HepG2 (cell line): ENCODE measurements at regions not wholly inside any gene's neighbourhood (a gene's known extent, or its start where the extent isn't known, plus 50 kb on each side); places are given as distances from the start of the nearest gene placed in this dataset.
A peak's percentile ranks its signal among the peaks of the same experiment; 100 is the strongest.

Experiments
- AHR ChIP-seq: IDR thresholded peaks from 2 replicates; pipeline ENCODE4 v1.6.1; 2018; ENCODE audit warnings: missing genetic modification reagents, missing compliant biosample characterization
- ELF3 ChIP-seq: IDR thresholded peaks from 2 replicates; pipeline ENCODE4 v1.6.1; 2016; ENCODE audit warnings: missing genetic modification reagents, missing compliant biosample characterization
- HDAC6 ChIP-seq: fragments of 200-600 bp; sonication (generic); IDR thresholded peaks from 2 replicates; pipeline ENCODE4 v1.7.0; 2017; ENCODE audit warnings: mild to moderate bottlenecking, antibody characterized with exemption, low read length, low read depth
- HOXA9 ChIP-seq: sonication (generic); formaldehyde crosslinking; IDR thresholded peaks from 2 replicates; pipeline ENCODE4 v1.8.1; 2022; ENCODE audit warnings: missing genetic modification reagents, mild to moderate bottlenecking, moderate library complexity, borderline replicate concordance
- KLF16 ChIP-seq, 2 experiments: sonication (generic) in 1 of 2; formaldehyde crosslinking in 1 of 2; IDR thresholded peaks; 2 replicates each; pipeline versions ENCODE4 v1.6.1 to v1.8.0; 2016 to 2023; ENCODE audit warnings: missing genetic modification reagents in 2 of 2, missing compliant biosample characterization in 1 of 2
- NFYC ChIP-seq: IDR thresholded peaks from 2 replicates; pipeline ENCODE4 v1.6.1; 2016; ENCODE audit warnings: missing genetic modification reagents, missing compliant biosample characterization
- RAD51 ChIP-seq: fragments of 450-650 bp; IDR thresholded peaks from 2 replicates; pipeline ENCODE4 v1.6.1; 2016; ENCODE audit warnings: borderline replicate concordance
- SIN3A ChIP-seq: IDR thresholded peaks from 2 replicates; pipeline ENCODE4 v1.6.1; 2011; ENCODE audit warnings: low read depth, mild to moderate bottlenecking, control low read depth, low read length, borderline replicate concordance
- SRY ChIP-seq: sonication (generic); formaldehyde crosslinking; IDR thresholded peaks from 2 replicates; pipeline ENCODE4 v1.8.0; 2022; ENCODE audit warnings: mild to moderate bottlenecking, missing genetic modification reagents
- TFDP1 ChIP-seq: IDR thresholded peaks from 2 replicates; pipeline ENCODE4 v1.6.1; 2016; ENCODE audit warnings: missing compliant biosample characterization, missing genetic modification reagents, borderline replicate concordance
- TOE1 ChIP-seq: sonication (generic); formaldehyde crosslinking; IDR thresholded peaks from 2 replicates; pipeline ENCODE4 v1.4.0; 2020; ENCODE audit warnings: mild to moderate bottlenecking, missing genetic modification reagents
- YEATS2 ChIP-seq: sonication (generic); formaldehyde crosslinking; IDR thresholded peaks from 2 replicates; pipeline ENCODE4 v1.4.0; 2020; ENCODE audit warnings: missing genetic modification reagents, borderline replicate concordance
- ZNF383 ChIP-seq: sonication (generic); formaldehyde crosslinking; IDR thresholded peaks from 2 replicates; pipeline ENCODE4 v1.4.0; 2020; ENCODE audit warnings: missing genetic modification reagents, mild to moderate bottlenecking, borderline replicate concordance
- ZNF558 ChIP-seq: sonication (generic); formaldehyde crosslinking; IDR thresholded peaks from 2 replicates; pipeline ENCODE4 v1.9.0; 2022; ENCODE audit warnings: mild to moderate bottlenecking, missing genetic modification reagents, borderline replicate concordance
- ZNF740 ChIP-seq: sonication (generic); formaldehyde crosslinking; IDR thresholded peaks from 2 replicates; pipeline ENCODE4 v1.4.0; 2020; ENCODE audit warnings: missing genetic modification reagents
- ZNF780A ChIP-seq: sonication (generic); formaldehyde crosslinking; IDR thresholded peaks from 2 replicates; pipeline ENCODE4 v1.8.0; 2022; ENCODE audit warnings: mild to moderate bottlenecking, missing genetic modification reagents, moderate library complexity
- ZZZ3 ChIP-seq: sonication (generic); formaldehyde crosslinking; IDR thresholded peaks from 2 replicates; pipeline ENCODE4 v1.4.0; 2020; ENCODE audit warnings: missing genetic modification reagents, mild to moderate bottlenecking, borderline replicate concordance
- TF ChIP-seq, protein P1 (sequence below): sonication (generic); formaldehyde crosslinking; IDR thresholded peaks from 2 replicates; pipeline ENCODE4 v1.5.0; 2020; ENCODE audit warnings: mild to moderate bottlenecking, missing genetic modification reagents
- TF ChIP-seq, protein P2 (sequence below): sonication (generic); formaldehyde crosslinking; IDR thresholded peaks from 2 replicates; pipeline ENCODE4 v1.4.0; 2020; ENCODE audit warnings: missing genetic modification reagents
- TF ChIP-seq, protein P3 (sequence below): sonication (generic); formaldehyde crosslinking; IDR thresholded peaks from 2 replicates; pipeline ENCODE4 v1.5.0; 2020; ENCODE audit warnings: missing genetic modification reagents, mild to moderate bottlenecking, borderline replicate concordance
- TF ChIP-seq, protein P4 (sequence below): sonication (generic); formaldehyde crosslinking; IDR thresholded peaks from 2 replicates; pipeline ENCODE4 v1.5.1; 2020; ENCODE audit warnings: missing genetic modification reagents, mild to moderate bottlenecking, borderline replicate concordance

DNA sequence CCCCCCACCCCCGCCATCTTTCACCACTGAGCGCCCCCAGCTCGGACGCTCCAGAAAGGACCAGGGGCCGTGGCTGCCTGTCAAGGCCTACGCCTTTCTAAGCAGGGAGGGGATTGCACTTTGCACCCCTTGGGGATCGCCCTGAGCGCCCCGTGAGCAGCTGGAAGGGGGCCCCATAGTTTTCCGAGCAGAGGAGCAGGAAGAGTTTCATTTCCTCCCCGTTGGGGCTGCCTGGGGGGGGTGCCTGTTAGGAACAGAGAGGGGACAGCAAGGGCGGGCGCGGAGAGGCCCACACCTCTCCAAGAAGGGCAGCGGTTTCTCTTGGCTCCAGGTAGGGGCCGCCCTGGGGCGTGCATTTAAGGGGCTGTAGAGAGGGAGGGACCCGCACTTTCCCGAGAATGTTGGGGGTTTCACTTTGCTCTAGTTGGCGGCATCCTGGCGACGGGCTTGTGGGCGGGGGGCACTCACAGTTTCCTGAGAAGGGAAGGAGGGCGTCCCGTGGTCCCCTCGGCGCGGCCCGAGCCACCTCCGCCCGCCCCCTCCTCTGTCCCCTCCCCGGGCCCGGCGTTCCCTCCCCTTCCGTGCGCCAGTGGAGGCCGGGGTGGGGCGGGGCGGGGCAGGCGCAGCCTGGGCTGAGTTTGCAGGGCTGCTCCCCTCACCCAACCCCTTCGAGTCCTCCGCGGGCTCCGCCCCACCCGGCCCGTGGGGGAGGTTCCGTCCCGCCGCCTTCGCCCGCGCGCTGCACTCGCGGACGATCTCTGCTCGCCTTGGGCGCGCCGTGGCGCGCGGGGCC is 82.3 kb upstream of the CD99 start (continued):
- peak; percentile 86 for TF ChIP-seq ZNF740 (CRISPR knock-in tag)
- TF ChIP-seq ZZZ3 (CRISPR knock-in tag): no peak
- TF ChIP-seq ZNF780A (CRISPR knock-in tag): no peak
- no peak for TF ChIP-seq ZNF383 (CRISPR knock-in tag)
- TF ChIP-seq TOE1 (CRISPR knock-in tag): no peak
- TF ChIP-seq, protein P1, sequence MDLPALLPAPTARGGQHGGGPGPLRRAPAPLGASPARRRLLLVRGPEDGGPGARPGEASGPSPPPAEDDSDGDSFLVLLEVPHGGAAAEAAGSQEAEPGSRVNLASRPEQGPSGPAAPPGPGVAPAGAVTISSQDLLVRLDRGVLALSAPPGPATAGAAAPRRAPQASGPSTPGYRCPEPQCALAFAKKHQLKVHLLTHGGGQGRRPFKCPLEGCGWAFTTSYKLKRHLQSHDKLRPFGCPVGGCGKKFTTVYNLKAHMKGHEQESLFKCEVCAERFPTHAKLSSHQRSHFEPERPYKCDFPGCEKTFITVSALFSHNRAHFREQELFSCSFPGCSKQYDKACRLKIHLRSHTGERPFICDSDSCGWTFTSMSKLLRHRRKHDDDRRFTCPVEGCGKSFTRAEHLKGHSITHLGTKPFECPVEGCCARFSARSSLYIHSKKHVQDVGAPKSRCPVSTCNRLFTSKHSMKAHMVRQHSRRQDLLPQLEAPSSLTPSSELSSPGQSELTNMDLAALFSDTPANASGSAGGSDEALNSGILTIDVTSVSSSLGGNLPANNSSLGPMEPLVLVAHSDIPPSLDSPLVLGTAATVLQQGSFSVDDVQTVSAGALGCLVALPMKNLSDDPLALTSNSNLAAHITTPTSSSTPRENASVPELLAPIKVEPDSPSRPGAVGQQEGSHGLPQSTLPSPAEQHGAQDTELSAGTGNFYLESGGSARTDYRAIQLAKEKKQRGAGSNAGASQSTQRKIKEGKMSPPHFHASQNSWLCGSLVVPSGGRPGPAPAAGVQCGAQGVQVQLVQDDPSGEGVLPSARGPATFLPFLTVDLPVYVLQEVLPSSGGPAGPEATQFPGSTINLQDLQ (CRISPR knock-in tag): 0 out of 2 replicates have a peak, but pooled peaks have one; percentile 27
- TF ChIP-seq, protein P2, sequence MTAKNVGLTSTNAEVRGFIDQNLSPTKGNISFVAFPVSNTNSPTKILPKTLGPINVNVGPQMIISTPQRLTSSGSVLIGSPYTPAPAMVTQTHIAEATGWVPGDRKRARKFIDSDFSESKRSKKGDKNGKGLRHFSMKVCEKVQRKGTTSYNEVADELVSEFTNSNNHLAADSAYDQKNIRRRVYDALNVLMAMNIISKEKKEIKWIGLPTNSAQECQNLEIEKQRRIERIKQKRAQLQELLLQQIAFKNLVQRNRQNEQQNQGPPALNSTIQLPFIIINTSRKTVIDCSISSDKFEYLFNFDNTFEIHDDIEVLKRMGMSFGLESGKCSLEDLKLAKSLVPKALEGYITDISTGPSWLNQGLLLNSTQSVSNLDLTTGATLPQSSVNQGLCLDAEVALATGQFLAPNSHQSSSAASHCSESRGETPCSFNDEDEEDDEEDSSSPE (CRISPR knock-in tag): 0 out of 2 replicates have a peak, but pooled peaks have one; percentile 23
- TF ChIP-seq HOXA9 (CRISPR knock-in tag): no peak
- peak; percentile 32; the same call in 1 of the 2 replicates for TF ChIP-seq SIN3A
- TF ChIP-seq SRY (CRISPR knock-in tag): peak; percentile 31
- TF ChIP-seq YEATS2 (CRISPR knock-in tag): no peak
- TF ChIP-seq HDAC6: no peak
- no peak for TF ChIP-seq KLF16 (CRISPR knock-in tag; IDR thresholded peaks at IDR 0.05)
- TF ChIP-seq, protein P3, sequence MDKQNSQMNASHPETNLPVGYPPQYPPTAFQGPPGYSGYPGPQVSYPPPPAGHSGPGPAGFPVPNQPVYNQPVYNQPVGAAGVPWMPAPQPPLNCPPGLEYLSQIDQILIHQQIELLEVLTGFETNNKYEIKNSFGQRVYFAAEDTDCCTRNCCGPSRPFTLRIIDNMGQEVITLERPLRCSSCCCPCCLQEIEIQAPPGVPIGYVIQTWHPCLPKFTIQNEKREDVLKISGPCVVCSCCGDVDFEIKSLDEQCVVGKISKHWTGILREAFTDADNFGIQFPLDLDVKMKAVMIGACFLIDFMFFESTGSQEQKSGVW (CRISPR knock-in tag): no peak
- TF ChIP-seq RAD51: no peak
- TF ChIP-seq AHR (CRISPR knock-in tag): no peak
- no peak; the same call in 1 of the 2 replicates for TF ChIP-seq ELF3 (CRISPR knock-in tag)
- no peak; the same call in 1 of the 2 replicates for TF ChIP-seq TFDP1
- TF ChIP-seq NFYC (CRISPR knock-in tag): no peak
- 0 out of 2 replicates have a peak, but pooled peaks have one; percentile 24 for TF ChIP-seq ZNF558 (CRISPR knock-in tag)
- TF ChIP-seq, protein P4, sequence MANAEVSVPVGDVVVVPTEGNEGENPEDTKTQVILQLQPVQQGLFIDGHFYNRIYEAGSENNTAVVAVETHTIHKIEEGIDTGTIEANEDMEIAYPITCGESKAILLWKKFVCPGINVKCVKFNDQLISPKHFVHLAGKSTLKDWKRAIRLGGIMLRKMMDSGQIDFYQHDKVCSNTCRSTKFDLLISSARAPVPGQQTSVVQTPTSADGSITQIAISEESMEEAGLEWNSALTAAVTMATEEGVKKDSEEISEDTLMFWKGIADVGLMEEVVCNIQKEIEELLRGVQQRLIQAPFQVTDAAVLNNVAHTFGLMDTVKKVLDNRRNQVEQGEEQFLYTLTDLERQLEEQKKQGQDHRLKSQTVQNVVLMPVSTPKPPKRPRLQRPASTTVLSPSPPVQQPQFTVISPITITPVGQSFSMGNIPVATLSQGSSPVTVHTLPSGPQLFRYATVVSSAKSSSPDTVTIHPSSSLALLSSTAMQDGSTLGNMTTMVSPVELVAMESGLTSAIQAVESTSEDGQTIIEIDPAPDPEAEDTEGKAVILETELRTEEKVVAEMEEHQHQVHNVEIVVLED: no peak; the same call in 1 of the 2 replicates
